GM19025 (cell line): ENCODE measurements at regions not wholly inside any gene's neighbourhood (a gene's known extent, or its start where the extent isn't known, plus 50 kb on each side); places are given as distances from the start of the nearest gene placed in this dataset.
A peak's percentile ranks its signal among the peaks of the same experiment; 100 is the strongest.
"Not testable (repeated sequence)": the region's sequence is repeated elsewhere in the genome, so short reads cannot be mapped to it uniquely, and the experiment has no call there.

Source experiments
- ATAC-seq: cut with Tn5 transposase; IDR thresholded peaks from one replicate; pipeline ENCODE4 v1.9.1; 2021; ENCODE audit warnings: mild to moderate bottlenecking, low read depth, moderate library complexity; ENCODE audit not compliant: unreplicated experiment

- ATAC-seq, result peak; percentile 70
Observed at GRCh38 chr3:103127737-103128136, 692.9 kb downstream of the ZPLD1 start.

- ATAC-seq, result peak; percentile 93
Observed at GRCh38 chr3:103134023-103134724, 699.4 kb downstream of the ZPLD1 start.

- ATAC-seq, result no peak
Observed at GRCh38 chr3:103136621-103137020, 701.8 kb downstream of the ZPLD1 start.

- ATAC-seq, result no peak
Observed at GRCh38 chr3:103137830-103138229, 703.0 kb downstream of the ZPLD1 start.

GRCh38 chr3:103158183-103158582 is 723.4 kb downstream of the ZPLD1 start:
- ATAC-seq, result no peak

- no peak for ATAC-seq
Observed at GRCh38 chr3:103166890-103167289, 732.1 kb downstream of the ZPLD1 start.

GRCh38 chr3:103167850-103168249 is 733.0 kb downstream of the ZPLD1 start:
- no peak for ATAC-seq

GRCh38 chr3:103169289-103169688 is 734.5 kb downstream of the ZPLD1 start:
- no peak for ATAC-seq

- ATAC-seq, result peak; percentile 67
Observed at GRCh38 chr3:103170651-103171050, 735.8 kb downstream of the ZPLD1 start.

GRCh38 chr3:103173940-103174339 is 739.1 kb downstream of the ZPLD1 start:
- ATAC-seq, result no peak

- ATAC-seq, result no peak
Observed at GRCh38 chr3:103181160-103181559, 746.3 kb downstream of the ZPLD1 start.

- ATAC-seq, result no peak
Observed at GRCh38 chr3:103184772-103185171, 750.0 kb downstream of the ZPLD1 start.

- no peak for ATAC-seq
Observed at GRCh38 chr3:103189941-103190340, 755.1 kb downstream of the ZPLD1 start.

GRCh38 chr3:103195216-103195615 is 760.4 kb downstream of the ZPLD1 start:
- no peak for ATAC-seq

- no peak for ATAC-seq
Observed at GRCh38 chr3:103203441-103203840, 768.6 kb downstream of the ZPLD1 start.

GRCh38 chr3:103210583-103210982 is 775.8 kb downstream of the ZPLD1 start:
- ATAC-seq, result no peak

GRCh38 chr3:103218146-103218545 is 783.3 kb downstream of the ZPLD1 start:
- ATAC-seq, result peak; percentile 100

- no peak for ATAC-seq
Observed at GRCh38 chr3:103218793-103219192, 784.0 kb downstream of the ZPLD1 start.

GRCh38 chr3:103227651-103228050 is 792.8 kb downstream of the ZPLD1 start:
- no peak for ATAC-seq

GRCh38 chr3:103247459-103247858 is 812.6 kb downstream of the ZPLD1 start:
- ATAC-seq, result no peak

- not testable (repeated sequence) for ATAC-seq
Observed at GRCh38 chr3:103254827-103255226, 820.0 kb downstream of the ZPLD1 start.

- ATAC-seq, result no peak
Observed at GRCh38 chr3:103269287-103269686, 834.5 kb downstream of the ZPLD1 start.

- no peak for ATAC-seq
Observed at GRCh38 chr3:103271575-103271974, 836.8 kb downstream of the ZPLD1 start.
